Chondrocyte (in vitro differentiated cells): ENCODE measurements at regions not wholly inside any gene's neighbourhood (a gene's known extent, or its start where the extent isn't known, plus 50 kb on each side); places are given as distances from the start of the nearest gene placed in this dataset.

ENCODE experiments used
- DNase-seq: peaks from one replicate; pipeline ENCODE4 v3.0.0; 2021; ENCODE audit warnings: mixed read lengths, low spot score
- H3K27ac Mint-ChIP-seq: one replicate; pipeline ENCODE4 v1.8.0; 2021; ENCODE audit warnings: mild to moderate bottlenecking, moderate library complexity, mixed read lengths; ENCODE audit not compliant: unreplicated experiment
- H3K27me3 Mint-ChIP-seq: 2 replicates; pipeline ENCODE4 v1.8.0; 2021; ENCODE audit warnings: low read depth, mixed read lengths
- H3K36me3 Mint-ChIP-seq: 2 replicates; pipeline ENCODE4 v1.8.0; 2021; ENCODE audit warnings: low read depth, mixed read lengths
- H3K4me1 Mint-ChIP-seq: 2 replicates; pipeline ENCODE4 v1.8.0; 2021; ENCODE audit warnings: low read depth, mild to moderate bottlenecking, mixed read lengths
- H3K4me3 Mint-ChIP-seq: one replicate; pipeline ENCODE4 v1.8.0; 2021; ENCODE audit warnings: mild to moderate bottlenecking, moderate library complexity, mixed read lengths; ENCODE audit not compliant: unreplicated experiment
- H3K9me3 Mint-ChIP-seq: 2 replicates; pipeline ENCODE4 v1.8.0; 2021; ENCODE audit warnings: low read depth, mixed read lengths
- TF ChIP-seq, protein P1 (sequence below): fragments of 200-600 bp; sonication (generic); IDR thresholded peaks from 2 replicates; pipeline ENCODE4 v1.5.0; 2021; ENCODE audit warnings: antibody characterized with exemption, mild to moderate bottlenecking, moderate library complexity

DNA sequence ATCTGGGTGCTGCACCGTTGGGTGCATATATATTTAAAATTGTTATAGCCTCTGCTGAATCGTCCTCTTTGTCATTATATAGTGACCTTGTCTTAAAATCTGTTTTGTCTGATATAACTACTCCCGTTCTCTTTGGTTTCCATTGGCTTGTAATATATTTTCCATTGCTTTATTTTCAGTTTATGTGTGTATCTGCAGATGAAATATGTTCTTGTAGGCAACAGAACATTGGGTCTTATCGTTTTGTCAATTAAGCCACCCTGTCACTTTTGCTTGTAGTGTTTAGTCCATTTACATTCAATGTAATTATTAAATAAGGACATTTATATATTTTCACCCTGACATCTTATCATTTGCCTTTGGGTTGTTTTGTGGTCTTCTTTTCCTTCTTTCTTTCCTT is 933.9 kb downstream of the EPHA7 start:
- Mint-ChIP-seq H3K36me3 (peaks cover 1% of the 10 kb centered on the region), H3K27me3 (no peaks in the 10 kb centered on the region), H3K9me3 (peaks cover 38% of the 10 kb centered on the region), H3K27ac (no peak overlapping the region), H3K4me1 (peaks cover 4% of the 10 kb centered on the region), H3K4me3 (no peak overlapping the region)
- no peak for DNase-seq
- TF ChIP-seq, protein P1, sequence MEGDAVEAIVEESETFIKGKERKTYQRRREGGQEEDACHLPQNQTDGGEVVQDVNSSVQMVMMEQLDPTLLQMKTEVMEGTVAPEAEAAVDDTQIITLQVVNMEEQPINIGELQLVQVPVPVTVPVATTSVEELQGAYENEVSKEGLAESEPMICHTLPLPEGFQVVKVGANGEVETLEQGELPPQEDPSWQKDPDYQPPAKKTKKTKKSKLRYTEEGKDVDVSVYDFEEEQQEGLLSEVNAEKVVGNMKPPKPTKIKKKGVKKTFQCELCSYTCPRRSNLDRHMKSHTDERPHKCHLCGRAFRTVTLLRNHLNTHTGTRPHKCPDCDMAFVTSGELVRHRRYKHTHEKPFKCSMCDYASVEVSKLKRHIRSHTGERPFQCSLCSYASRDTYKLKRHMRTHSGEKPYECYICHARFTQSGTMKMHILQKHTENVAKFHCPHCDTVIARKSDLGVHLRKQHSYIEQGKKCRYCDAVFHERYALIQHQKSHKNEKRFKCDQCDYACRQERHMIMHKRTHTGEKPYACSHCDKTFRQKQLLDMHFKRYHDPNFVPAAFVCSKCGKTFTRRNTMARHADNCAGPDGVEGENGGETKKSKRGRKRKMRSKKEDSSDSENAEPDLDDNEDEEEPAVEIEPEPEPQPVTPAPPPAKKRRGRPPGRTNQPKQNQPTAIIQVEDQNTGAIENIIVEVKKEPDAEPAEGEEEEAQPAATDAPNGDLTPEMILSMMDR, result no peak

DNA sequence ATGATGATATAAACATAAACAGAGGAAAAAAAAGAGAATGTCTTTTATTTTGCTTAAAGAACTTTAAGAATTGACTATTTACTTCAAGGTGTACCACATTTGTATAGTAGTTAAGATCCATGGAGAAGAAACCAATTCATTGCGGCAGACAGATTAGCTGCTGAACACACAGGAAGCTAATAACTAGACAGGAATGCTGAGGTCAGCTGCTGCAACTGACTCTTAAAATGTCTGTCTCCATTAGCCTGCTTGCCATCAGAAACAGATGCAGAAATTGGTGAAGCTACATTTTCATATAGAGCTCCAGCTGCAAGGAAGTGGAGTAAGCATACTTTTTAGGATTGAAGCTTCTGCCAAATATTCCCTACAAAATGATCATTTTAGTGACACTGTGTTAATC is 939.5 kb downstream of the EPHA7 start:
- peaks cover 35% of the 10 kb centered on the region for H3K9me3 Mint-ChIP-seq
- no peaks in the 10 kb centered on the region for H3K27me3 Mint-ChIP-seq
- no peak for DNase-seq
- H3K36me3 Mint-ChIP-seq, result no peaks in the 10 kb centered on the region
- no peak overlapping the region for H3K4me3 Mint-ChIP-seq
- H3K27ac Mint-ChIP-seq, result no peak overlapping the region
- TF ChIP-seq, protein P1, result no peak
- peaks cover 13% of the 10 kb centered on the region for H3K4me1 Mint-ChIP-seq

DNA sequence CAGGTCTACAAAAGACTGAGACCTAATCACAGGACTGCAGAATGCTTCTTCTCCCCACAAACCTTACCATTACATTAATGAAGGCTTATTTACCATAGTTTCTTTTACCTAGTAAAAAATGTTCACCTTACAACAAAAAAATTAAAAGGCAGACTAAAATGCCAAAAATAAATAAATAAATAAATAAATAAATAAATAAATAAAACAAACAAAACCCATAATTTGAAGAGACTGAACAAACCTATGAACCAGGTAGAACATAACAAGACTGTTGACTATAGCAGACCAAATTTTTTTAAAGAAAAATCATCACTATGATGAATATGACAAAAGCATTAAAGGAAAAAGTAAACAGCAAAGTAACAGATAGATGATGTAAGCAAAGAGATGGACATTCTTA is 946.3 kb downstream of the EPHA7 start:
- no peak for DNase-seq
- Mint-ChIP-seq H3K27ac (no peak overlapping the region), H3K36me3 (no peaks in the 10 kb centered on the region), H3K4me1 (no peaks in the 10 kb centered on the region), H3K27me3 (no peaks in the 10 kb centered on the region), H3K9me3 (peaks cover 19% of the 10 kb centered on the region), H3K4me3 (no peak overlapping the region)
- TF ChIP-seq, protein P1, result no peak

DNA sequence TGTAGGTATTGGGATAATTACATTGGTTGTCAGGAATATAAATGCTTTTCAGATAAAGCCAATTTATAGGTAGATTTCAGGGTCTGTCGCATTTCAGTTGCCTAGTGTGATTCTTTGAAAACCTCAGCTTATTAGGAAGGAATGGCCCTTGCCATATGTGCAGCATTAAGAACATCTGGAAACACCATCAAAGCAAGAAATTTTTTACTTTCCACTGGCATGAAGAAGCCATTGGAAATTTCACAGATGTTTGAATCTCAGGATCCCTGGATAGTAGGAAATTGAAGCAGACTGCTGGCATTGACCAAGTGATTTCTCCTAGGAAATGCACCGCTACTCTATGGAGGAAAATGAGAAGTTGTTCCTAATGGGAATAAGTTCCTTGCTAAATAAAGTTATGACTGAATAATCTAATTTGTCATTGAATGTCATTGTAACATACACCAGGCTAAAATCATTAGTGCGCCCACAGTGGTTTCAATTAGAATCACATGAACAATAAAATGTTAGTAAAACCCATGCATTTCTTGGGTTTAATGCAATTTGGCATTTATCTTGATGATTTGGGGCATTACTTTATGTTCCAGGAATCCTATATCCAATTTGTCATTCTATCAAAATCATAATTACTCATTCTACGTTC is 950.1 kb downstream of the EPHA7 start:
- Mint-ChIP-seq H3K9me3 (peaks cover 20% of the 10 kb centered on the region), H3K36me3 (peaks cover 3% of the 10 kb centered on the region), H3K27ac (no peak overlapping the region), H3K27me3 (no peaks in the 10 kb centered on the region), H3K4me3 (no peak overlapping the region), H3K4me1 (no peaks in the 10 kb centered on the region)
- TF ChIP-seq, protein P1, result no peak
- no peak for DNase-seq

DNA sequence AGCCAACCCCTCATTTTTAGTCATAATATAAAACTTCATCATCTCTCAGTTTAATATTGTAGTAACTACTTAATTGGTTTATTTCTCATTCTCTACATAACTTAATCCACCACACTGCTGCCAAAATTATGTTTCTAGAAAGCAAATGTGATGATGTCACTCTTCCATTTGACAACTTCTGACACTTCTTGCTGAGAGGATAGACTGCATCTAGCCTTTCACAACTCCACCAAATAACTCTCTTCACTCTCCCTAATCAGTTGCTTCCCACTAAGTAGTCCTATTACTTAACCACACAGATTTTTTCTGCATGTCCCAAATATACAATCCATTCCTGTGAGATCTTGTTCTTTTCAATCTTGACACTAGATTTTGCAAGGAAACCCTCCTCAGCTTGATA is 951.3 kb downstream of the EPHA7 start:
- no peaks in the 10 kb centered on the region for H3K4me1 Mint-ChIP-seq
- TF ChIP-seq, protein P1, result no peak
- no peak overlapping the region for H3K27ac Mint-ChIP-seq
- DNase-seq, result no peak
- H3K36me3 Mint-ChIP-seq, result peaks cover 3% of the 10 kb centered on the region
- peaks cover 18% of the 10 kb centered on the region for H3K9me3 Mint-ChIP-seq
- no peak overlapping the region for H3K4me3 Mint-ChIP-seq
- H3K27me3 Mint-ChIP-seq, result no peaks in the 10 kb centered on the region
